T-cell (primary cell): ENCODE measurements at regions not wholly inside any gene's neighbourhood (a gene's known extent, or its start where the extent isn't known, plus 50 kb on each side); places are given as distances from the start of the nearest gene placed in this dataset.

ENCODE experiments used
- ATAC-seq, 4 experiments: fragments of 200-7000 bp in 3 of 4; fragments of 150-1000 bp in 1 of 4; cut with Tn5 transposase; replicated peaks in 1 of 4; 1 replicate in 3 of 4; 2 replicates in 1 of 4; pipeline ENCODE4 v1.10.0; 2021; ENCODE audit warnings: moderate library complexity in 3 of 4, mild to moderate bottlenecking in 2 of 4, moderate number of reproducible peaks in 1 of 4
- CTCF ChIA-PET, 2 donors: fragments of 300-600 bp; sonication (Branson Sonifier 250); formaldehyde crosslinking; loops; one replicate each; lab custom pipeline; 2022; ENCODE audit warnings: antibody characterized with exemption in 2 of 2; lab: Charles Lee
- POLR2A ChIA-PET, 2 donors: fragments of 300-600 bp; sonication (Branson Sonifier 250); formaldehyde crosslinking; loops; one replicate each; lab custom pipeline; 2022; ENCODE audit warnings: antibody characterized with exemption in 2 of 2; lab: Charles Lee
- DNase-seq, 35 experiments: peaks; one replicate each; pipeline versions ENCODE4 v3.0.0 to v3.0.0-alpha.2; 2013 to 2023
- H3K27ac ChIP-seq: one replicate; pipeline ENCODE4 v1.5.1; 2013; ENCODE audit warnings: low read length
- H3K27me3 ChIP-seq, 2 experiments: replicated peaks in 1 of 2; 1 replicate in 1 of 2; 2 replicates in 1 of 2; pipeline versions ENCODE4 v1.6.1 to v1.7.0; 2013; ENCODE audit warnings: low read length in 1 of 2, mixed read lengths in 1 of 2; ENCODE audit not compliant: control insufficient read depth in 2 of 2, insufficient read depth in 2 of 2; ENCODE audit errors: extremely low read depth in 1 of 2
- H3K36me3 ChIP-seq, 2 donors: 1 replicate in 1 of 2; 2 replicates in 1 of 2; pipeline versions ENCODE4 v1.6.1 to v1.7.0; 2013; ENCODE audit warnings: low read length in 1 of 2; ENCODE audit not compliant: control insufficient read depth in 2 of 2, insufficient read depth in 1 of 2; ENCODE audit errors: extremely low read depth in 1 of 2
- H3K4me1 ChIP-seq, 2 experiments: 1 replicate in 1 of 2; 2 replicates in 1 of 2; pipeline versions ENCODE4 v1.6.1 to v1.7.0; 2013; ENCODE audit warnings: low read length in 2 of 2, mixed read lengths in 1 of 2; ENCODE audit not compliant: insufficient read depth in 2 of 2, control insufficient read depth in 1 of 2; ENCODE audit errors: extremely low read depth in 1 of 2
- H3K4me3 ChIP-seq, 2 donors: 1 replicate in 1 of 2; 2 replicates in 1 of 2; pipeline versions ENCODE4 v1.5.1 to v1.7.0; 2013; ENCODE audit warnings: mild to moderate bottlenecking in 2 of 2, low read length in 1 of 2, moderate library complexity in 1 of 2; ENCODE audit not compliant: control insufficient read depth in 1 of 2; ENCODE audit errors: extremely low read depth in 1 of 2
- H3K9me3 ChIP-seq: 2 replicates; pipeline ENCODE4 v1.7.0; 2013
- H3K27ac Mint-ChIP-seq, 2 donors: one replicate each; pipeline ENCODE4 v1.8.0; 2020 to 2021; ENCODE audit warnings: mild to moderate bottlenecking in 2 of 2, mixed read lengths in 2 of 2
- H3K27me3 Mint-ChIP-seq, 2 donors: one replicate each; pipeline ENCODE4 v1.8.0; 2021 to 2022; ENCODE audit warnings: mixed read lengths in 2 of 2
- H3K36me3 Mint-ChIP-seq: one replicate; pipeline ENCODE4 v1.8.0; 2021; ENCODE audit warnings: mixed read lengths
- H3K4me1 Mint-ChIP-seq, 3 donors: one replicate each; pipeline ENCODE4 v1.8.0; 2020 to 2022; ENCODE audit warnings: mixed read lengths in 3 of 3, mild to moderate bottlenecking in 1 of 3
- H3K4me3 Mint-ChIP-seq, 3 donors: one replicate each; pipeline ENCODE4 v1.8.0; 2020 to 2022; ENCODE audit warnings: mild to moderate bottlenecking in 3 of 3, mixed read lengths in 3 of 3, moderate library complexity in 3 of 3
- H3K9me3 Mint-ChIP-seq, 3 donors: one replicate each; pipeline ENCODE4 v1.8.0; 2020 to 2022; ENCODE audit warnings: mixed read lengths in 3 of 3
- WGBS: methylation state at CpG from one replicate; pipeline ENCODE4 v1.1.5; 2013; ENCODE audit warnings: missing lambda C conversion rate; ENCODE audit not compliant: insufficient coverage; 5-methylcytosine and 5-hydroxymethylcytosine counted together

GRCh38 chr2:65700004-65700651 lies 267.7 kb upstream of the SPRED2 start:
- H3K4me1 Mint-ChIP-seq: no peaks in the 10 kb centered on the region

GRCh38 chr2:65691816-65692215 lies 259.4 kb upstream of the SPRED2 start:
- H3K27ac ChIP-seq: no peak overlapping the region
- Mint-ChIP-seq H3K4me3 (no peak overlapping the region), H3K36me3 (no peaks in the 10 kb centered on the region), H3K27me3 (peaks cover 3 to 34% of the 10 kb centered on the region in 2 donors), H3K27ac (no peak overlapping the region), H3K9me3 (no peaks in the 10 kb centered on the region), H3K4me1 (no peaks in the 10 kb centered on the region)
- POLR2A ChIA-PET: no interaction called here
- H3K4me3 ChIP-seq: no peak overlapping the region
- no peaks in the 10 kb centered on the region for H3K9me3 ChIP-seq
- CTCF ChIA-PET: no interaction called here
- H3K27me3 ChIP-seq: peaks cover 0 to 6% of the 10 kb centered on the region in 2 experiments
- DNase-seq (no peak), ATAC-seq (no peak)
- WGBS: 40% methylated on average over 1 of the region's 5 CpGs
- H3K4me1 ChIP-seq: no peaks in the 10 kb centered on the region
- no peaks in the 10 kb centered on the region for H3K36me3 ChIP-seq

More at GRCh38 chr2:65700004-65700651, 267.7 kb upstream of the SPRED2 start:
- H3K36me3 Mint-ChIP-seq: no peaks in the 10 kb centered on the region
- Histone ChIP-seq H3K4me1 (no peaks in the 10 kb centered on the region), H3K27ac (no peak overlapping the region), H3K27me3 (peaks cover 0 to 9% of the 10 kb centered on the region in 2 experiments), H3K4me3 (no peak overlapping the region), H3K9me3 (no peaks in the 10 kb centered on the region), H3K36me3 (no peaks in the 10 kb centered on the region)
- no peak for ATAC-seq
- H3K4me3 Mint-ChIP-seq: no peak overlapping the region
- no peak for DNase-seq
- 95% methylated on average over 3 of the region's 10 CpGs for WGBS
- POLR2A ChIA-PET: no interaction called here
- H3K9me3 Mint-ChIP-seq: no peaks in the 10 kb centered on the region
- H3K27ac Mint-ChIP-seq: no peak overlapping the region
- CTCF ChIA-PET: no interaction called here
- peaks cover 29 to 34% of the 10 kb centered on the region in 2 donors for H3K27me3 Mint-ChIP-seq

DNA sequence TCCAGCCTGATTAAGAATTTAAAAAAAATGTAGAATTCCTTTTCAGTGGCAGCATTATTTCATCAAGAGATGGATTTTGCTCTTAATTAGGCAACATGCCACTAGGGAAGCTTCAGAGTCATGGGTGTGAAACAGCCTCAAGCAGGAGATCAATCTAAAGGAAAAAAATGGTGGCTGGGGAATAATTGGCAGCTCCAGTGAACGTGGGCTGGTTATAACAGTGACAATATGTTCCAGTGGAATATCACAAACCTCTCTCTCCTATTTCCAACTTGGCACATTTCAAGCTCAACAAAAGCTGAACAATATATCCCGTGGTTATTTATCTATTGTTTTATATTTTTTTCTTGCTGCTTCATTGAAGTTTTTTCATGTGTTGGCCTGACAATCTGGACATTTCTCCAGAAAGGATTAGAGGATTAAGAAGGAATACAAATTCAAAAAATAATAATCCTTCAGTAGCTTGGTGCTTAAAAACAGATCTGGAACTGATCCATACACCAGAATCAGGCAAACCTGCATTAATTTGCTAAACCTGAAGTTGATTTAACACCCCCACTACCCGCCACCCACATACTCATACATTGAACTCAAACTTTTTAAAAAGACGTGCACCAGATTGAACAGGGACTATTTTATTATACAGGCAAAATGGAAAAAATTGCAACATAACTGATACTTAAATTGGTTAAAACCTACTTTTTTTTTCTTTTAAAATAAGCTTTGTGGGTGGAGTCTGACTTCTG lies 255.9 kb upstream of the SPRED2 start:
- Mint-ChIP-seq H3K9me3 (no peaks in the 10 kb centered on the region), H3K27ac (no peak overlapping the region), H3K4me3 (no peak overlapping the region), H3K27me3 (peaks cover 2 to 36% of the 10 kb centered on the region in 2 donors), H3K4me1 (no peaks in the 10 kb centered on the region), H3K36me3 (no peaks in the 10 kb centered on the region)
- no CpG with 5 or more reads among the region's 4 CpGs for WGBS
- Histone ChIP-seq H3K4me3 (no peak overlapping the region), H3K27ac (no peak overlapping the region), H3K36me3 (no peaks in the 10 kb centered on the region), H3K4me1 (no peaks in the 10 kb centered on the region), H3K27me3 (peaks cover 0 to 4% of the 10 kb centered on the region in 2 experiments), H3K9me3 (no peaks in the 10 kb centered on the region)
- ATAC-seq (no peak), DNase-seq (no peak)
- POLR2A ChIA-PET: no interaction called here
- CTCF ChIA-PET: no interaction called here

GRCh38 chr2:65687614-65688013 lies 255.2 kb upstream of the SPRED2 start:
- ChIA-PET POLR2A (no interaction called here), CTCF (interaction anchor here in 1 of 2 donors (0.5 kb wide), 1 partner anchor 11 kb away, joined by 6 read pairs; no protein-coding TSS in a partner anchor)
- Histone ChIP-seq H3K27me3 (peaks cover 0 to 2% of the 10 kb centered on the region in 2 experiments), H3K4me1 (no peaks in the 10 kb centered on the region), H3K36me3 (no peaks in the 10 kb centered on the region), H3K9me3 (no peaks in the 10 kb centered on the region), H3K4me3 (no peak overlapping the region), H3K27ac (no peak overlapping the region)
- Mint-ChIP-seq H3K27me3 (peaks cover 0 to 36% of the 10 kb centered on the region in 2 donors), H3K4me1 (no peaks in the 10 kb centered on the region), H3K9me3 (no peaks in the 10 kb centered on the region), H3K36me3 (no peaks in the 10 kb centered on the region), H3K4me3 (no peak overlapping the region), H3K27ac (no peak overlapping the region)
- DNase-seq (no peak), ATAC-seq (no peak)
- WGBS: 91% methylated on average over 9 of the region's 9 CpGs

GRCh38 chr2:65686928-65687521 lies 254.6 kb upstream of the SPRED2 start:
- Mint-ChIP-seq H3K4me1 (no peaks in the 10 kb centered on the region), H3K27ac (no peak overlapping the region), H3K4me3 (no peak overlapping the region), H3K36me3 (no peaks in the 10 kb centered on the region), H3K27me3 (peaks cover 0 to 37% of the 10 kb centered on the region in 2 donors), H3K9me3 (no peaks in the 10 kb centered on the region)
- Histone ChIP-seq H3K36me3 (no peaks in the 10 kb centered on the region), H3K4me1 (no peaks in the 10 kb centered on the region), H3K27me3 (peaks cover 0 to 1% of the 10 kb centered on the region in 2 experiments), H3K4me3 (no peak overlapping the region), H3K27ac (no peak overlapping the region), H3K9me3 (no peaks in the 10 kb centered on the region)
- WGBS: 52% methylated on average over 4 of the region's 5 CpGs
- ATAC-seq: no peak
- DNase-seq: no peak
- CTCF ChIA-PET: no interaction called here
- POLR2A ChIA-PET: no interaction called here

GRCh38 chr2:65681503-65681902 lies 249.1 kb upstream of the SPRED2 start:
- WGBS: no CpG with 5 or more reads among the region's 1 CpG
- H3K27me3 ChIP-seq: no peaks in the 10 kb centered on the region
- POLR2A ChIA-PET: no interaction called here

More at GRCh38 chr2:65681503-65681902, 249.1 kb upstream of the SPRED2 start:
- Mint-ChIP-seq H3K27me3 (peaks cover 4 to 33% of the 10 kb centered on the region in 2 donors), H3K4me1 (no peaks in the 10 kb centered on the region), H3K27ac (no peak overlapping the region), H3K4me3 (no peak overlapping the region), H3K36me3 (no peaks in the 10 kb centered on the region), H3K9me3 (peaks cover 0 to 1% (median 0%) of the 10 kb centered on the region in 3 donors)
- ATAC-seq: no peak
- Histone ChIP-seq H3K36me3 (no peaks in the 10 kb centered on the region), H3K9me3 (no peaks in the 10 kb centered on the region), H3K27ac (no peak overlapping the region), H3K4me3 (no peak overlapping the region), H3K4me1 (no peaks in the 10 kb centered on the region)
- no peak for DNase-seq
- CTCF ChIA-PET: no interaction called here
